ENCODE measurements at regions not wholly inside any gene's neighbourhood (a gene's known extent, or its start where the extent isn't known, plus 50 kb on each side); places are given as distances from the start of the nearest gene placed in this dataset.

- Histone ChIP-seq H3K4me3 (ENCODE audit: low read depth, low read length) (no peak overlapping the region), H3K36me3 (no peaks in the 10 kb centered on the region), H3K27me3 (no peaks in the 10 kb centered on the region), H3K4me1 (peaks cover 22% of the 10 kb centered on the region), H3K9me3 (no peaks in the 10 kb centered on the region)
- no peak for TF ChIP-seq CTCF (IDR thresholded peaks at IDR 0.05; ENCODE audit: low read depth, low read length)
- no peak for DNase-seq
Measured at GRCh38 chr5:168182269-168182668, 109.2 kb upstream of the WWC1 start.

- no peak for TF ChIP-seq CTCF (IDR thresholded peaks at IDR 0.05; ENCODE audit: low read depth, low read length)
- Histone ChIP-seq H3K27me3 (no peaks in the 10 kb centered on the region), H3K4me1 (peaks cover 23% of the 10 kb centered on the region), H3K36me3 (no peaks in the 10 kb centered on the region), H3K9me3 (no peaks in the 10 kb centered on the region), H3K4me3 (ENCODE audit: low read depth, low read length) (no peak overlapping the region)
- no peak for DNase-seq
Measured at GRCh38 chr5:168184103-168184502, 107.3 kb upstream of the WWC1 start.

- no peak for TF ChIP-seq CTCF (IDR thresholded peaks at IDR 0.05; ENCODE audit: low read depth, low read length)
- Histone ChIP-seq H3K27me3 (no peaks in the 10 kb centered on the region), H3K9me3 (no peaks in the 10 kb centered on the region), H3K4me1 (peaks cover 20% of the 10 kb centered on the region), H3K36me3 (no peaks in the 10 kb centered on the region), H3K4me3 (ENCODE audit: low read depth, low read length) (no peak overlapping the region)
- no peak for DNase-seq
Measured at GRCh38 chr5:168186289-168187074, 105.0 kb upstream of the WWC1 start.

- no peaks in the 10 kb centered on the region for H3K27me3 ChIP-seq
- no peak for TF ChIP-seq CTCF (IDR thresholded peaks at IDR 0.05; ENCODE audit: low read depth, low read length)
Measured at GRCh38 chr5:168187614-168188013, 103.8 kb upstream of the WWC1 start.

GRCh38 chr5:168188182-168188581 lies 103.3 kb upstream of the WWC1 start:
- no peaks in the 10 kb centered on the region for H3K27me3 ChIP-seq
- H3K36me3 ChIP-seq, result no peaks in the 10 kb centered on the region
- DNase-seq, result no peak
- H3K9me3 ChIP-seq, result no peaks in the 10 kb centered on the region
- H3K4me3 ChIP-seq (ENCODE audit: low read depth, low read length), result no peak overlapping the region
- no peak for TF ChIP-seq CTCF (IDR thresholded peaks at IDR 0.05; ENCODE audit: low read depth, low read length)
- H3K4me1 ChIP-seq, result peaks cover 20% of the 10 kb centered on the region

More at GRCh38 chr5:168187614-168188013, 103.8 kb upstream of the WWC1 start:
- Histone ChIP-seq H3K9me3 (no peaks in the 10 kb centered on the region), H3K4me1 (peaks cover 20% of the 10 kb centered on the region), H3K36me3 (no peaks in the 10 kb centered on the region), H3K4me3 (ENCODE audit: low read depth, low read length) (no peak overlapping the region)
- peak; percentile 65 for DNase-seq

- Histone ChIP-seq H3K4me1 (peaks cover 9% of the 10 kb centered on the region), H3K27me3 (no peaks in the 10 kb centered on the region), H3K4me3 (ENCODE audit: low read depth, low read length) (no peak overlapping the region), H3K9me3 (no peaks in the 10 kb centered on the region), H3K36me3 (no peaks in the 10 kb centered on the region)
- TF ChIP-seq CTCF (IDR thresholded peaks at IDR 0.05; ENCODE audit: low read depth, low read length), result no peak
- DNase-seq, result no peak
Measured at GRCh38 chr5:168192120-168192519, 99.3 kb upstream of the WWC1 start.

All from BE2C (cell line).